Stomach (tissue), 4 donors: ENCODE measurements at regions not wholly inside any gene's neighbourhood (a gene's known extent, or its start where the extent isn't known, plus 50 kb on each side); places are given as distances from the start of the nearest gene placed in this dataset.

ENCODE experiments used
- CTCF ChIP-seq, 7 experiments: fragments of 450-650 bp in 4 of 7; fragments of 200-600 bp in 3 of 7; sonication (generic) in 3 of 7; IDR thresholded peaks; one replicate each; pipeline ENCODE4 v1.5.1; 2016 to 2019; ENCODE audit warnings: antibody characterized with exemption in 7 of 7, control low read depth in 2 of 7, mild to moderate bottlenecking in 1 of 7
- EP300 ChIP-seq: sonication (generic); formaldehyde crosslinking; IDR thresholded peaks from one replicate; pipeline ENCODE4 v1.6.1; 2017; ENCODE audit warnings: antibody characterized with exemption
- POLR2AphosphoS5 ChIP-seq, 3 donors: sonication (generic); formaldehyde crosslinking; IDR thresholded peaks; one replicate each; pipeline ENCODE4 v1.6.1; 2016; ENCODE audit warnings: antibody characterized with exemption in 3 of 3

GRCh38 chr11:71323876-71324526 is 71.6 kb upstream of the SHANK2 start:
- TF ChIP-seq CTCF (IDR thresholded peaks at IDR 0.05), result no peak
- no peak for TF ChIP-seq EP300
- TF ChIP-seq POLR2AphosphoS5 (IDR thresholded peaks at IDR 0.05), result no peak
